ENCODE measurements at regions not wholly inside any gene's neighbourhood (a gene's known extent, or its start where the extent isn't known, plus 50 kb on each side); places are given as distances from the start of the nearest gene placed in this dataset.

DNA sequence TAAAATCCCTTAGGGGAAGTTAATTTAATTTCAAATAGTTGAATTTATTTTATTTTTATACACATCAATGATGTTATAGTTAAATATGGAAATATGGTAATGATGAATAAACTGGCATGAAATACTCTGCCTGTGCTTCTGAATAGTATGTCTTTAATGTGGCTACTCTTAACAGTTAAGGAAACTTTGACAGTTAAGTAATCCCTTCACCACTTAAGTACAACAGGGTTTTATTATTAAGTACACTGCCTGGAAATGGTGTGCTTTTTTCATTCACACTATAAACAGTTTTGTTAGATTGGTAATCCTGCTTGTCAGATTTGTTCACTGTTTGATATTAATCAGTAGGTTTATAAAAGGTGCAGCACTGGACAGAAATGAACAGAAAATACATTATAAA, 412.0 kb upstream of the ZEB2 start:
- TF ChIP-seq, protein P1, sequence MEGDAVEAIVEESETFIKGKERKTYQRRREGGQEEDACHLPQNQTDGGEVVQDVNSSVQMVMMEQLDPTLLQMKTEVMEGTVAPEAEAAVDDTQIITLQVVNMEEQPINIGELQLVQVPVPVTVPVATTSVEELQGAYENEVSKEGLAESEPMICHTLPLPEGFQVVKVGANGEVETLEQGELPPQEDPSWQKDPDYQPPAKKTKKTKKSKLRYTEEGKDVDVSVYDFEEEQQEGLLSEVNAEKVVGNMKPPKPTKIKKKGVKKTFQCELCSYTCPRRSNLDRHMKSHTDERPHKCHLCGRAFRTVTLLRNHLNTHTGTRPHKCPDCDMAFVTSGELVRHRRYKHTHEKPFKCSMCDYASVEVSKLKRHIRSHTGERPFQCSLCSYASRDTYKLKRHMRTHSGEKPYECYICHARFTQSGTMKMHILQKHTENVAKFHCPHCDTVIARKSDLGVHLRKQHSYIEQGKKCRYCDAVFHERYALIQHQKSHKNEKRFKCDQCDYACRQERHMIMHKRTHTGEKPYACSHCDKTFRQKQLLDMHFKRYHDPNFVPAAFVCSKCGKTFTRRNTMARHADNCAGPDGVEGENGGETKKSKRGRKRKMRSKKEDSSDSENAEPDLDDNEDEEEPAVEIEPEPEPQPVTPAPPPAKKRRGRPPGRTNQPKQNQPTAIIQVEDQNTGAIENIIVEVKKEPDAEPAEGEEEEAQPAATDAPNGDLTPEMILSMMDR (IDR thresholded peaks at IDR 0.05): no peak
- no peak for TF ChIP-seq POLR2A (IDR thresholded peaks at IDR 0.05)

Data from uterus (tissue), 2 donors.